Chondrocyte (in vitro differentiated cells): ENCODE measurements at regions not wholly inside any gene's neighbourhood (a gene's known extent, or its start where the extent isn't known, plus 50 kb on each side); places are given as distances from the start of the nearest gene placed in this dataset.

Experiments used
- DNase-seq: peaks from one replicate; pipeline ENCODE4 v3.0.0; 2021; ENCODE audit warnings: mixed read lengths, low spot score
- H3K27ac Mint-ChIP-seq: one replicate; pipeline ENCODE4 v1.8.0; 2021; ENCODE audit warnings: mild to moderate bottlenecking, moderate library complexity, mixed read lengths; ENCODE audit not compliant: unreplicated experiment
- H3K27me3 Mint-ChIP-seq: 2 replicates; pipeline ENCODE4 v1.8.0; 2021; ENCODE audit warnings: low read depth, mixed read lengths
- H3K36me3 Mint-ChIP-seq: 2 replicates; pipeline ENCODE4 v1.8.0; 2021; ENCODE audit warnings: low read depth, mixed read lengths
- H3K4me1 Mint-ChIP-seq: 2 replicates; pipeline ENCODE4 v1.8.0; 2021; ENCODE audit warnings: low read depth, mild to moderate bottlenecking, mixed read lengths
- H3K4me3 Mint-ChIP-seq: one replicate; pipeline ENCODE4 v1.8.0; 2021; ENCODE audit warnings: mild to moderate bottlenecking, moderate library complexity, mixed read lengths; ENCODE audit not compliant: unreplicated experiment
- H3K9me3 Mint-ChIP-seq: 2 replicates; pipeline ENCODE4 v1.8.0; 2021; ENCODE audit warnings: low read depth, mixed read lengths
- CTCF ChIP-seq: fragments of 200-600 bp; sonication (generic); IDR thresholded peaks from 2 replicates; pipeline ENCODE4 v1.5.0; 2021; ENCODE audit warnings: antibody characterized with exemption, mild to moderate bottlenecking, moderate library complexity

GRCh38 chr6:9398767-9399373 is 963.5 kb upstream of the SLC35B3 start:
- no peak for TF ChIP-seq CTCF
- Mint-ChIP-seq H3K4me3 (no peak overlapping the region), H3K4me1 (no peaks in the 10 kb centered on the region), H3K9me3 (no peaks in the 10 kb centered on the region), H3K27me3 (no peaks in the 10 kb centered on the region), H3K36me3 (no peaks in the 10 kb centered on the region), H3K27ac (no peak overlapping the region)
- peak; percentile 60 for DNase-seq

GRCh38 chr6:9398071-9398766 is 962.9 kb upstream of the SLC35B3 start:
- H3K9me3 Mint-ChIP-seq, result no peaks in the 10 kb centered on the region
- H3K27me3 Mint-ChIP-seq, result no peaks in the 10 kb centered on the region
- no peaks in the 10 kb centered on the region for H3K4me1 Mint-ChIP-seq
- no peak overlapping the region for H3K4me3 Mint-ChIP-seq
- no peak overlapping the region for H3K27ac Mint-ChIP-seq
- no peak for TF ChIP-seq CTCF
- no peak for DNase-seq
- no peaks in the 10 kb centered on the region for H3K36me3 Mint-ChIP-seq

- Mint-ChIP-seq H3K4me3 (no peak overlapping the region), H3K4me1 (no peaks in the 10 kb centered on the region), H3K27me3 (no peaks in the 10 kb centered on the region), H3K9me3 (no peaks in the 10 kb centered on the region), H3K27ac (no peak overlapping the region), H3K36me3 (no peaks in the 10 kb centered on the region)
- no peak for DNase-seq
- no peak for TF ChIP-seq CTCF
Observed at GRCh38 chr6:9388596-9388995, 953.3 kb upstream of the SLC35B3 start.

- H3K4me3 Mint-ChIP-seq, result no peak overlapping the region
- H3K9me3 Mint-ChIP-seq, result peaks cover 6% of the 10 kb centered on the region
- no peaks in the 10 kb centered on the region for H3K4me1 Mint-ChIP-seq
- DNase-seq, result no peak
- H3K27ac Mint-ChIP-seq, result no peak overlapping the region
- no peaks in the 10 kb centered on the region for H3K36me3 Mint-ChIP-seq
- no peaks in the 10 kb centered on the region for H3K27me3 Mint-ChIP-seq
- TF ChIP-seq CTCF, result no peak
Observed at GRCh38 chr6:9380568-9380967, 945.2 kb upstream of the SLC35B3 start.

- TF ChIP-seq CTCF, result no peak
- Mint-ChIP-seq H3K9me3 (no peaks in the 10 kb centered on the region), H3K27me3 (no peaks in the 10 kb centered on the region), H3K27ac (no peak overlapping the region), H3K4me1 (no peaks in the 10 kb centered on the region), H3K36me3 (no peaks in the 10 kb centered on the region), H3K4me3 (no peak overlapping the region)
- DNase-seq, result no peak
Observed at GRCh38 chr6:9373308-9373707, 938.0 kb upstream of the SLC35B3 start.
